ENCODE measurements at regions not wholly inside any gene's neighbourhood (a gene's known extent, or its start where the extent isn't known, plus 50 kb on each side); places are given as distances from the start of the nearest gene placed in this dataset.

DNA sequence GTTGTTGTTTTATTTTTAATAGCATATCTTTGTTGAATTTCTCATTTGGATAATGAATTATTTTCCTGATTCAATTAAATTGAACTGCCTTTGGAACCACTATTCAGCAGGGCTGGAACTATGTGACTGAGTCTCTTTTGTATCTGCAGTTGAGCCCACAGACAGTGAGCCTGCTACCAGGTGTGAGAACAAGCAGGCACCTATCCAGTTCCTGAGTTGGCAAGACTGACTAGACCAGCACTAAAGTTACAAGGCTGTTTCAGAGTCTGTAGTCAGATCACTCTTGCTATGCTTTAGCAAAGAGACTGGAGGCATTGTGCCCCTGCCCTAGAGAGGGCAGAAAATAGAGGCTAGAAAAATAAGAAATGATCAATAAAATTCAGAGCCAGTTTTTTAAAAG, 237.3 kb upstream of the GRID2 start:
- Mint-ChIP-seq H3K4me1 (ENCODE audit: low read depth) (no peaks in the 10 kb centered on the region), H3K9me3 (peaks cover 51% of the 10 kb centered on the region), H3K36me3 (ENCODE audit: low read depth) (no peaks in the 10 kb centered on the region; the same call in 1 of the 2 replicates), H3K27ac (no peak overlapping the region), H3K27me3 (ENCODE audit: insufficient read depth) (no peaks in the 10 kb centered on the region; the same call in 1 of the 2 replicates), H3K4me3 (no peak overlapping the region)
- TF ChIP-seq, protein P1, sequence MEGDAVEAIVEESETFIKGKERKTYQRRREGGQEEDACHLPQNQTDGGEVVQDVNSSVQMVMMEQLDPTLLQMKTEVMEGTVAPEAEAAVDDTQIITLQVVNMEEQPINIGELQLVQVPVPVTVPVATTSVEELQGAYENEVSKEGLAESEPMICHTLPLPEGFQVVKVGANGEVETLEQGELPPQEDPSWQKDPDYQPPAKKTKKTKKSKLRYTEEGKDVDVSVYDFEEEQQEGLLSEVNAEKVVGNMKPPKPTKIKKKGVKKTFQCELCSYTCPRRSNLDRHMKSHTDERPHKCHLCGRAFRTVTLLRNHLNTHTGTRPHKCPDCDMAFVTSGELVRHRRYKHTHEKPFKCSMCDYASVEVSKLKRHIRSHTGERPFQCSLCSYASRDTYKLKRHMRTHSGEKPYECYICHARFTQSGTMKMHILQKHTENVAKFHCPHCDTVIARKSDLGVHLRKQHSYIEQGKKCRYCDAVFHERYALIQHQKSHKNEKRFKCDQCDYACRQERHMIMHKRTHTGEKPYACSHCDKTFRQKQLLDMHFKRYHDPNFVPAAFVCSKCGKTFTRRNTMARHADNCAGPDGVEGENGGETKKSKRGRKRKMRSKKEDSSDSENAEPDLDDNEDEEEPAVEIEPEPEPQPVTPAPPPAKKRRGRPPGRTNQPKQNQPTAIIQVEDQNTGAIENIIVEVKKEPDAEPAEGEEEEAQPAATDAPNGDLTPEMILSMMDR (IDR thresholded peaks at IDR 0.05) = no peak
- no peak for DNase-seq

DNA sequence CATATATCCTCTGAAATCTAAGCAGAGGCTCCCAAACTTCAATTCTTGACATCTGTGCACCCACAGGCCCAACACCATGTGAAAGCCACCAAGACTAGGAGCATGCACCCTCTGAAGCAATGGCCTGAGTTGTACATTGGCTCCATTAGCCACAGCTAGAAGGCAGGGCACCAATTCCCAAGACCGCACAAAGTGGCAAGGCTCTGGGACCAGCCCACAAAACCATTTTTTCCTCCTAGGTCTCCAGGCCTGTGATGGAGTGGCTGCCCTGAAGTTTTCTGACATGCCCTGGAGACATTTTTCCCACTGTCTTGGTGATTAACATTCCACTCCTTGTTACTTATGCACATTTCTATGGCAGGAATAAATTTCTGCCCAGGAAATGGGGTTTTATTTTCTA, 232.2 kb upstream of the GRID2 start:
- Mint-ChIP-seq H3K4me3 (no peak overlapping the region), H3K9me3 (peaks cover 52% of the 10 kb centered on the region), H3K4me1 (ENCODE audit: low read depth) (no peaks in the 10 kb centered on the region), H3K36me3 (ENCODE audit: low read depth) (peaks cover 8% of the 10 kb centered on the region; the same call in 1 of the 2 replicates), H3K27me3 (ENCODE audit: insufficient read depth) (no peaks in the 10 kb centered on the region; the same call in 1 of the 2 replicates), H3K27ac (no peak overlapping the region)
- TF ChIP-seq, protein P1 (IDR thresholded peaks at IDR 0.05) = no peak
- no peak for DNase-seq

DNA sequence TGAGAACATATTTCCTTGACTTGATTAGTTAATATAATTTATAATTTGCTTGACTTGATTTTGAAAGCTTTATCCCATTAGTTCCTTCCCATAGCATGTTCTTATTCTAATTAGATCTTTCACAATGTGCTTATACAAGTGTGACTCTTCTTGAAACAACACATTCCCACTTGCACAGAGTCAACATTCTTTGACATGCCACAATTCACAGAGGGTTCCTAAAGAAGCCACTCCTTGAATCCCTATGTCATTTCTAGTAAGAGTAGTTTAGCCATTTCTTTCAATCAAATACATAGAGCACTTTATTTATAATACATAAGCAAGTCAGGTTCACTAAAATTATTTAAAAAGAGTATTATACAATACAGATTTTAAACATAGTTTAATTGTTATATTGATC, 228.9 kb upstream of the GRID2 start:
- TF ChIP-seq, protein P1 (IDR thresholded peaks at IDR 0.05) = no peak
- DNase-seq = no peak
- Mint-ChIP-seq H3K9me3 (peaks cover 41% of the 10 kb centered on the region), H3K27me3 (ENCODE audit: insufficient read depth) (no peaks in the 10 kb centered on the region), H3K36me3 (ENCODE audit: low read depth) (peaks cover 8% of the 10 kb centered on the region; the same call in 1 of the 2 replicates), H3K4me1 (ENCODE audit: low read depth) (no peaks in the 10 kb centered on the region), H3K27ac (no peak overlapping the region), H3K4me3 (no peak overlapping the region)

DNA sequence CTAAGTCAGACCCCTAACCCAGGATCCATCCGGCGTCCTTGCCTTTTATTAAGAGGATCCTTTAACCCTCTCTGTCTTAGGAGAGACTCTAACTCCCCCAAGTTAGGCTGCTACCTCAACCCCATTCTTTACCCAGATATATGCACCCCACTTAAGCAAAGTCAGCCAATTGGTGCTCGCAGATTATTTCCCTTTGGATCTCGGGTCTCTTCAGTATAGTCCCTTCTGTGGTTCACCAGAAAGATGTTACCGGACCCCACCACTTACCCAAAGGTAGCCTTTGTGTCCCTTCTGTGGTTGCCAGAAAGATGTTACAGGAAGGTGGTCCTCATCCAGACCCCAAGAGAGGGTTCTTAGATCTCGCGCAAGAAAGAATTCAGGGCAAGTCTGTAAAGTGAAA, 212.9 kb upstream of the GRID2 start:
- Mint-ChIP-seq H3K27me3 (ENCODE audit: insufficient read depth) (no peaks in the 10 kb centered on the region; the same call in 1 of the 2 replicates), H3K4me3 (peak overlapping the region; percentile 71), H3K9me3 (peaks cover 23% of the 10 kb centered on the region), H3K36me3 (ENCODE audit: low read depth) (no peaks in the 10 kb centered on the region), H3K4me1 (ENCODE audit: low read depth) (no peaks in the 10 kb centered on the region), H3K27ac (no peak overlapping the region)
- no peak for DNase-seq
- TF ChIP-seq, protein P1 (IDR thresholded peaks at IDR 0.05) = no peak

DNA sequence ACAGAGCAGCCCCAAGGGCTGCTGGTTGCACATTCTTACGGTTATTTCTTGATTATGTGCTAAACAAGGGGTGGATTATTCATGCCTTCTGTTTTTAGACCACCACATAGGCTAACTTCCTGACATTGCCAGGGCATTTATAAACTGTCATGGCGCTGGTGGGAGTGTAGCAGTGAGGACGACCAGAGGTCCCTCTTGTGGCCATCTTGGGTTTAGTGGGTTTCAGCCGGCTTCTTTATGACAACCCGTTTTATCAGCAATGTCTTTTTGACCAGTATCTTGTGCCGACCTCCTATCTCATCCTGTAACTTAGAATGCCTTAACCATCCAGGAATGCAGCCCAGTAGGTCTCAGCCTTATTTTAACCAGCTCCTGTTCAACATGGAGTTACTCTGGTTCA, 212.4 kb upstream of the GRID2 start:
- H3K9me3 Mint-ChIP-seq = peaks cover 23% of the 10 kb centered on the region
- TF ChIP-seq, protein P1 (IDR thresholded peaks at IDR 0.05) = no peak
- no peaks in the 10 kb centered on the region; the same call in 1 of the 2 replicates for H3K27me3 Mint-ChIP-seq (ENCODE audit: insufficient read depth)
- no peak for DNase-seq
- no peaks in the 10 kb centered on the region for H3K36me3 Mint-ChIP-seq (ENCODE audit: low read depth)
- no peaks in the 10 kb centered on the region for H3K4me1 Mint-ChIP-seq (ENCODE audit: low read depth)
- no peak overlapping the region for H3K27ac Mint-ChIP-seq
- H3K4me3 Mint-ChIP-seq = peak overlapping the region; percentile 71; the same call in 1 of the 2 replicates

DNA sequence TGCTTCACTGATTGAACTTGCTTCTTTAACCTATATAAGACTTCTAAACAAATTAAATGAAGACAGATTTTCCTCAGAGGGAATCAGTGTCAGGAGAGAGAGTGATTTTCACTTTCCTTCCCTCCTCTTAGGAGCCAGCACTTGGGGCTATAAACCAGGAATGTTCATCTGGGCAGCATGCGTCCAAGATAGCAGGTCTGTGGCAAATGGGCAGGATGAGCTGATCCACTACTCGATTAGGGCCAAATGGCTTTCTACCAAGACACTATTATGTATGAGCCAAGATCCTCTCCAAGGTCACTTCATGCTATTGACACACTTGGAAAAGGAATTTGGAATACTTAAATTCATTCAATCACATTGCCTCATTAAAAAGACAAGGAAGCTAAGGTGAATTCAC, 203.9 kb upstream of the GRID2 start:
- Mint-ChIP-seq H3K4me3 (no peak overlapping the region), H3K27me3 (ENCODE audit: insufficient read depth) (no peaks in the 10 kb centered on the region), H3K36me3 (ENCODE audit: low read depth) (no peaks in the 10 kb centered on the region; the same call in 1 of the 2 replicates), H3K27ac (no peak overlapping the region), H3K4me1 (ENCODE audit: low read depth) (no peaks in the 10 kb centered on the region), H3K9me3 (peaks cover 20% of the 10 kb centered on the region)
- TF ChIP-seq, protein P1 (IDR thresholded peaks at IDR 0.05) = no peak
- DNase-seq = no peak

All from HFFc6 (cell line).